Sigmoid colon (tissue), 6 donors: ENCODE measurements at regions not wholly inside any gene's neighbourhood (a gene's known extent, or its start where the extent isn't known, plus 50 kb on each side); places are given as distances from the start of the nearest gene placed in this dataset.

ENCODE experiments used
- DNase-seq: peaks from one replicate; pipeline ENCODE4 v3.0.0-alpha.2; 2019
- H3K27ac ChIP-seq, 4 donors: fragments of 200-600 bp; sonication (generic); one replicate each; pipeline ENCODE4 v1.5.1; 2016 to 2019; ENCODE audit warnings: mild to moderate bottlenecking in 1 of 4
- H3K27me3 ChIP-seq, 3 donors: fragments of 200-600 bp; sonication (generic); one replicate each; pipeline ENCODE4 v1.5.1; 2019; ENCODE audit warnings: mild to moderate bottlenecking in 1 of 3
- H3K36me3 ChIP-seq, 4 donors: fragments of 200-600 bp; sonication (generic); one replicate each; pipeline ENCODE4 v1.5.1; 2016 to 2019
- H3K4me1 ChIP-seq, 4 donors: fragments of 200-600 bp; sonication (generic); one replicate each; pipeline ENCODE4 v1.5.1; 2017 to 2019
- H3K4me3 ChIP-seq, 4 donors: fragments of 200-600 bp; sonication (generic); one replicate each; pipeline ENCODE4 v1.5.1; 2017 to 2019; ENCODE audit warnings: mild to moderate bottlenecking in 2 of 4, moderate library complexity in 1 of 4
- H3K9me3 ChIP-seq, 4 donors: fragments of 200-600 bp in 3 of 4; sonication (generic) in 3 of 4; one replicate each; pipeline versions ENCODE4 v1.5.1 to v1.6.1; 2013 to 2019
- EP300 ChIP-seq, 4 donors: sonication (generic); formaldehyde crosslinking; IDR thresholded peaks; one replicate each; pipeline ENCODE4 v1.6.1; 2017; ENCODE audit warnings: antibody characterized with exemption in 4 of 4
- POLR2A ChIP-seq, 2 donors: fragments of 450-650 bp; IDR thresholded peaks; one replicate each; pipeline ENCODE4 v1.6.1; 2016; ENCODE audit warnings: antibody characterized with exemption in 2 of 2, mild to moderate bottlenecking in 2 of 2, moderate library complexity in 2 of 2
- POLR2AphosphoS5 ChIP-seq, 4 donors: sonication (generic); formaldehyde crosslinking; IDR thresholded peaks; one replicate each; pipeline ENCODE4 v1.6.1; 2017; ENCODE audit warnings: antibody characterized with exemption in 4 of 4
- WGBS, 2 donors: extraction: QIAGEN DNeasy Blood & Tissue Kit; methylation state at CpG; one replicate each; pipeline ENCODE4 v1.1.7; 2013; 5-methylcytosine and 5-hydroxymethylcytosine counted together
- intact Hi-C: fragments of 100-400 bp; cut with DNase I; formaldehyde crosslinking; loops from one replicate; pipeline ENCODE4 v1.15.1; 2023
- TF ChIP-seq, protein P1 (sequence below), 4 experiments: fragments of 450-650 bp in 3 of 4; fragments of 200-600 bp in 1 of 4; IDR thresholded peaks; one replicate each; pipeline ENCODE4 v1.5.1; 2016 to 2019; ENCODE audit warnings: antibody characterized with exemption in 4 of 4, mild to moderate bottlenecking in 3 of 4, moderate library complexity in 2 of 4
- donor health status: healthy with polysubstance abuse.
- donor health status: healthy.

DNA sequence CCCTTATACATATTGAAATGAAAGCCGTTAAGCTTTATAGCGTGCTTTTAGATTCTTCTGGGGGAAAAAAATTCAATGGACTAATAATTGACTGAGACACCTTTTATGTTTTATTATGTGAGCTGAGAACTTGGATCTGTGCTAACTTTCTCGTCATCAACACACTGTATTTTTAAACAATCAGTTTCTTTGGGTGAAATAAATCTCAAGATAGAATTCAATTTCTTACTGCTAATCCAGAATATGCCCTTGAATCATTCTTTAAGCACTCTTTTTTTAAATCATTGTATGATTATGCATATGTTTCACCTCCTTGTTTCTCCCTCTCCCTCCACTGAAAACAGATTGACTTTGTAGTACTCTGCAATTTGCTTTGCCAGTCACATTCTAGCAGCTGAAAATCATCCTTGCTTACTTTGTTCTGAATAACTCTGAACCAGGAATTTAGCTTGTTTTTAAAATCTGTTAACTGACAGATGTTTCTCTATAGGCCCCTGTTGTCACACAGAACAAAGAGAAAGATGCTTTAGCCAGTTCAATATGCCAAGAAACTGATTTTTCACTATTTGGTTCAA lies 81.5 kb downstream of the SLIT2 start:
- Histone ChIP-seq H3K27ac (no peak overlapping the region), H3K27me3 (no peaks in the 10 kb centered on the region), H3K4me3 (no peak overlapping the region), H3K9me3 (no peaks in the 10 kb centered on the region), H3K4me1 (peaks cover 0 to 10% (median 3%) of the 10 kb centered on the region in 4 donors), H3K36me3 (no peaks in the 10 kb centered on the region)
- 79 to 82% methylated on average over 3 of the region's 3 CpGs for WGBS, 2 donors
- intact Hi-C loops, result no loop called here
- TF ChIP-seq POLR2A (IDR thresholded peaks at IDR 0.05), result no peak
- TF ChIP-seq POLR2AphosphoS5 (IDR thresholded peaks at IDR 0.05), result no peak
- TF ChIP-seq, protein P1, sequence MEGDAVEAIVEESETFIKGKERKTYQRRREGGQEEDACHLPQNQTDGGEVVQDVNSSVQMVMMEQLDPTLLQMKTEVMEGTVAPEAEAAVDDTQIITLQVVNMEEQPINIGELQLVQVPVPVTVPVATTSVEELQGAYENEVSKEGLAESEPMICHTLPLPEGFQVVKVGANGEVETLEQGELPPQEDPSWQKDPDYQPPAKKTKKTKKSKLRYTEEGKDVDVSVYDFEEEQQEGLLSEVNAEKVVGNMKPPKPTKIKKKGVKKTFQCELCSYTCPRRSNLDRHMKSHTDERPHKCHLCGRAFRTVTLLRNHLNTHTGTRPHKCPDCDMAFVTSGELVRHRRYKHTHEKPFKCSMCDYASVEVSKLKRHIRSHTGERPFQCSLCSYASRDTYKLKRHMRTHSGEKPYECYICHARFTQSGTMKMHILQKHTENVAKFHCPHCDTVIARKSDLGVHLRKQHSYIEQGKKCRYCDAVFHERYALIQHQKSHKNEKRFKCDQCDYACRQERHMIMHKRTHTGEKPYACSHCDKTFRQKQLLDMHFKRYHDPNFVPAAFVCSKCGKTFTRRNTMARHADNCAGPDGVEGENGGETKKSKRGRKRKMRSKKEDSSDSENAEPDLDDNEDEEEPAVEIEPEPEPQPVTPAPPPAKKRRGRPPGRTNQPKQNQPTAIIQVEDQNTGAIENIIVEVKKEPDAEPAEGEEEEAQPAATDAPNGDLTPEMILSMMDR (IDR thresholded peaks at IDR 0.05), result no peak
- no peak for TF ChIP-seq EP300 (IDR thresholded peaks at IDR 0.05)
- DNase-seq, result no peak

DNA sequence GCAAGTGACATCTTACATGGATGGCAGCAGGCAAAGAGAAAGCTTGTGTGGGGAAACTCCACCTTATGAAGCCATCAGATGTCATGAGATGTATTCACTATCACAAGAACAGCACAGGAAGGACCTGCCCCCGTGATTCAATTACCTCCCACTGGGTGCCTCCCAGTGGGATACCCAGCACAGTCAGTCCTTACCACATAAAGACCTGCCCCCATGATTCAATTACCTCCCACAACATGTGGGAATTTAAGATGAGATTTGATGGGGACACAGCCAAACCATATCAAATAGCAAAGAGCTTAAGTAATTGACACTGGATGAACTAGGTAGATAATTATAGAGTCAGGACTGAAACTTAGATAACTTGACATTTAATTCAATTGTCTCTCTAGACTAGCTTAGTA lies 85.6 kb downstream of the SLIT2 start:
- no peak overlapping the region for H3K27ac ChIP-seq
- no peaks in the 10 kb centered on the region for H3K9me3 ChIP-seq
- WGBS, 2 donors, result 53 to 60% methylated on average over 1 of the region's 1 CpG
- H3K4me3 ChIP-seq, result no peak overlapping the region
- intact Hi-C loops, result no loop called here
- no peaks in the 10 kb centered on the region for H3K27me3 ChIP-seq
- no peak for DNase-seq
- TF ChIP-seq EP300 (IDR thresholded peaks at IDR 0.05) (no peak), POLR2AphosphoS5 (IDR thresholded peaks at IDR 0.05) (no peak), POLR2A (IDR thresholded peaks at IDR 0.05) (no peak)
- TF ChIP-seq, protein P1 (IDR thresholded peaks at IDR 0.05), result no peak
- H3K36me3 ChIP-seq, result no peaks in the 10 kb centered on the region
- H3K4me1 ChIP-seq, result peaks cover 0 to 10% (median 3%) of the 10 kb centered on the region in 4 donors

DNA sequence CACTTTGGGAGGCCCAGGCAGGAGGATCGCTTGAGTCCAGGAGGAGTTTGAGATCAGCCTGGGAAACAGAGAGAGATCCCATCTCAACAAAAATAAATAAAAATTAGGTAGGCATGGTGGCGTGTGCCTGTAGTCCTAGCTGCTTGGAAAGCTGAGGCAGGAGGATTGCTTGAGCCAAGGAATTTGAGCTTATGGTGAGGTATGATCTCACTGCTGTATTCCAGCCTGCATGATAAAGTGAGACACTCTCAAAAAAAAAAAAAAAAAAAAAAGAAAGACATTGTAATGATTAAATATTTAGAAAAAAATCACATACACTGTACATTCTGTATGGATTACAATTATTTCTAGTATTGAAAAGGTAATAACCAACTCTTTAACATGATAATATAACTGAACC lies 87.1 kb downstream of the SLIT2 start:
- DNase-seq, result no peak
- intact Hi-C loops, result no loop called here
- Histone ChIP-seq H3K27ac (no peak overlapping the region), H3K9me3 (no peaks in the 10 kb centered on the region), H3K4me1 (no peaks in the 10 kb centered on the region), H3K36me3 (no peaks in the 10 kb centered on the region), H3K27me3 (no peaks in the 10 kb centered on the region), H3K4me3 (no peak overlapping the region)
- TF ChIP-seq, protein P1 (IDR thresholded peaks at IDR 0.05), result no peak
- TF ChIP-seq EP300 (IDR thresholded peaks at IDR 0.05), result no peak
- no peak for TF ChIP-seq POLR2AphosphoS5 (IDR thresholded peaks at IDR 0.05)
- no peak for TF ChIP-seq POLR2A (IDR thresholded peaks at IDR 0.05)
- WGBS, 2 donors, result 89 to 92% methylated on average over 2 of the region's 2 CpGs

DNA sequence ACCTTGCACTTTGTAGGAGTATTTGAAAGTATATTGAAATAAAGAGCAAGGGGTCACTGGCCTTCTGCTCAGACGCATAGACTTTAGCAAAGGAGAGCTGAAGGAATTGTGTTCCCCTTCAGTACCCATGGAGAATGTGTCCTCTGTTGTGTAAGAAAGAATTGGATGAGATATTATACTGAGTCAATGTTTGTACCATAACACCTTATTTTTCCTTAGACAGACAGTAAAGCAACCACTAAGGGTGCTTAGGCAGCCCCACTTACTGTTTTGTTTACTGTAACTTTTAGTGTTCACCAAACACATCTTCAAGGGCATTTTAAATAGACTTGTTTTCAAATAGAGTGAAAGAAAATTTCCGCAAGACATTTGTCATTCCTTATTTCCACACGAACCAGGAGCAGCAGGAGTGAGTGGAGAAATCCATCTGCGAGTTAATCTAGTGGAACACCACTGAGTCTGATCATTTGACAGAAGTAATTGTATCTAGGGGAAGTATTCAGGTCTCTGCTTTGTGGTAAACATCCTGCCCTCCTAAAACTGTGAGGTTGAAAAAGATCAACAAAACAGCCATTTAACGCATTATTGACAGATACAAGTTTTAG lies 89.5 kb downstream of the SLIT2 start:
- TF ChIP-seq POLR2AphosphoS5 (IDR thresholded peaks at IDR 0.05), result no peak
- TF ChIP-seq, protein P1 (IDR thresholded peaks at IDR 0.05), result no peak
- no peak for TF ChIP-seq POLR2A (IDR thresholded peaks at IDR 0.05)
- no peaks in the 10 kb centered on the region for H3K9me3 ChIP-seq

DNA sequence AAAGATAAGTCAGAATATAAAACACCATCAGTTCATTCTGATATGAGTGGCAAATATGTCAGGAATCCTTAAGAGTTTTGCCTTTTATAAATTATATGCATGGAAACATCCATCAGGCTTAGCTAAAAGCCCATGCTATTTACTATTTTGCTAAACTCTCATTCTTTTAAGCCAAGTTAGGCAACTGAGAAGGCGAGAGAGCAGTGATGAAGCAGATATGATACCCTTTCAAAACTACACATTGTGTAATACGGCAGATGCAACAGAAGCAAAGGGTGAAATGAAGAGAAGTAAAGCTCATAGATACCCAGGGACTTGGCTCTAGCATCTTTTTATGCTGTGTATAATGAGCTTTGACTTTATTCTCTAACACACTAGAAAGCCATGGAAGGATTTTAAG lies 95.8 kb downstream of the SLIT2 start:
- Histone ChIP-seq H3K4me1 (peaks cover 0 to 6% (median 0%) of the 10 kb centered on the region in 4 donors), H3K4me3 (no peak overlapping the region), H3K27me3 (no peaks in the 10 kb centered on the region), H3K36me3 (no peaks in the 10 kb centered on the region), H3K9me3 (no peaks in the 10 kb centered on the region), H3K27ac (no peak overlapping the region)
- DNase-seq, result no peak
- 87 to 94% methylated on average over 2 of the region's 2 CpGs for WGBS, 2 donors
- TF ChIP-seq, protein P1 (IDR thresholded peaks at IDR 0.05), result no peak
- TF ChIP-seq POLR2AphosphoS5 (IDR thresholded peaks at IDR 0.05) (no peak), EP300 (IDR thresholded peaks at IDR 0.05) (no peak), POLR2A (IDR thresholded peaks at IDR 0.05) (no peak)
- intact Hi-C loops, result no loop called here

More for the DNA sequence above, 89.5 kb downstream of the SLIT2 start:
- no peaks in the 10 kb centered on the region for H3K27me3 ChIP-seq
- no peaks in the 10 kb centered on the region for H3K36me3 ChIP-seq
- DNase-seq, result no peak
- WGBS, 2 donors, result 68 to 69% methylated on average over 5 of the region's 5 CpGs
- H3K27ac ChIP-seq, result no peak overlapping the region
- intact Hi-C loops, result no loop called here
- H3K4me1 ChIP-seq, result no peaks in the 10 kb centered on the region
- H3K4me3 ChIP-seq, result no peak overlapping the region
